DMS53 treated with DMSO at 0.1 percent for 48 hours (cell line): ENCODE measurements at regions not wholly inside any gene's neighbourhood (a gene's known extent, or its start where the extent isn't known, plus 50 kb on each side); places are given as distances from the start of the nearest gene placed in this dataset.
"Not testable (repeated sequence)": the region's sequence is repeated elsewhere in the genome, so short reads cannot be mapped to it uniquely, and the experiment has no call there.

Experiments
- DNase-seq: peaks from one replicate; lab custom pipeline; 2025; ENCODE audit not compliant: unreplicated experiment; lab: John Stamatoyannopoulos, UW

- DNase-seq = no peak
Measured at GRCh38 chr11:70585236-70585545, 186.9 kb downstream of the CTTN start.

GRCh38 chr11:70586261-70587074 lies 188.1 kb downstream of the CTTN start:
- DNase-seq = no peak

GRCh38 chr11:70587075-70587389 lies 188.7 kb downstream of the CTTN start:
- no peak for DNase-seq

GRCh38 chr11:70590356-70590991 lies 192.1 kb downstream of the CTTN start:
- DNase-seq = no peak

GRCh38 chr11:70592641-70593165 lies 194.4 kb downstream of the CTTN start:
- DNase-seq = no peak

- DNase-seq = no peak
Measured at GRCh38 chr11:70593446-70593983, 195.2 kb downstream of the CTTN start.

- no peak for DNase-seq
Measured at GRCh38 chr11:70594031-70594430, 195.7 kb downstream of the CTTN start.

GRCh38 chr11:70594606-70595005 lies 196.3 kb downstream of the CTTN start:
- DNase-seq = no peak

- DNase-seq = no peak
Measured at GRCh38 chr11:70595016-70595415, 196.7 kb downstream of the CTTN start.

- DNase-seq = no peak
Measured at GRCh38 chr11:70595452-70595851, 197.1 kb downstream of the CTTN start.

GRCh38 chr11:70596091-70596490 lies 197.8 kb downstream of the CTTN start:
- DNase-seq = no peak

- DNase-seq = no peak
Measured at GRCh38 chr11:70597006-70597555, 198.8 kb downstream of the CTTN start.

GRCh38 chr11:70597751-70598625 lies 199.7 kb downstream of the CTTN start:
- DNase-seq = no peak

- not testable (repeated sequence) for DNase-seq
Measured at GRCh38 chr11:70600911-70601415, 202.6 kb downstream of the CTTN start.

GRCh38 chr11:70601861-70602538 lies 203.7 kb downstream of the CTTN start:
- no peak for DNase-seq

- no peak for DNase-seq
Measured at GRCh38 chr11:70603114-70603755, 204.9 kb downstream of the CTTN start.

- DNase-seq = no peak
Measured at GRCh38 chr11:70603756-70604211, 205.5 kb downstream of the CTTN start.

- DNase-seq = no peak
Measured at GRCh38 chr11:70604221-70604620, 205.9 kb downstream of the CTTN start.

GRCh38 chr11:70604630-70605467 lies 206.5 kb downstream of the CTTN start:
- no peak for DNase-seq
